Right lobe of liver (tissue), 4 donors: ENCODE measurements at regions not wholly inside any gene's neighbourhood (a gene's known extent, or its start where the extent isn't known, plus 50 kb on each side); places are given as distances from the start of the nearest gene placed in this dataset.

Experiments
- POLR2A ChIP-seq: fragments of 450-650 bp; IDR thresholded peaks from one replicate; pipeline ENCODE4 v1.6.1; 2017; ENCODE audit warnings: antibody characterized with exemption, mild to moderate bottlenecking
- TF ChIP-seq, protein P1 (sequence below), 4 donors: fragments of 200-600 bp in 3 of 4; fragments of 450-650 bp in 1 of 4; IDR thresholded peaks; one replicate each; pipeline versions ENCODE4 v1.5.1 to v1.8.0; 2016 to 2022; ENCODE audit warnings: antibody characterized with exemption in 4 of 4, mild to moderate bottlenecking in 2 of 4
- donor health status: DM: no; HTN: no; CAD: no.
- donor health status: DM: no; HTN: no; CAD: no.
- donor health status: DM: no; HTN: yes; CAD: no.

DNA sequence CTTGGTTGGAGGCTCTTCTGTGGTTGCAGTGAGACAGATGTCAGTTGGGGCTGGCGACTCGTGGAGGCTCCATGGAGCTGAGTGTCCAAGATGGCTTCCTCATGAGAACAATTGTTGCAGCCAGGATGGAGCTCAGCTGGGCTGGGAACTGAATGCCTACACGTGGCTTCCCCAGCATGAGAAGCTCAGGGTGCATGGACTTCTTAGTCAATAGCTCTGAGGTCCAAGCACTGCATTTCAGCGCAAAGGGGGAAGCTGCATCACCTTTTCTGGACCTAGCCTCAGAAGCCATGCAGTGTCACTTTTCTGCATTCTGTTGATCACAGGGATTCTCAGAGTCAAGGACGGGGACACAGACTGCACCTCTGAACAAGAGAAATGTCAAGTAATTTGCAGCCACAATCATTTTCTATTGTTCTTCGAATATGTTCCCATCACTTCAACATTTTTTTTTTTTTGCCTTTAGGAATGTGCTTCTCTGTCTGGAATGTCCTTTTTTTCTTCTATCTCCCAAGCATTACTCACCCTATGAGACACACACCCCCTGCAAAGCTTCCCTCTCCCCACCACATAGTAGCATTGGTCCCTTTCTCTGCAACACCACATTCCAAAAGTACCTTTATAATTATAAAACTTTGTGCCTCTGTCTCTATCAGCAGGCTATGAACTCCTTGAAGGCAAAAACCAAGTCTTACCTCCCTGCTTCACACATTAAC is 57.5 kb upstream of the STK32A start:
- TF ChIP-seq, protein P1, sequence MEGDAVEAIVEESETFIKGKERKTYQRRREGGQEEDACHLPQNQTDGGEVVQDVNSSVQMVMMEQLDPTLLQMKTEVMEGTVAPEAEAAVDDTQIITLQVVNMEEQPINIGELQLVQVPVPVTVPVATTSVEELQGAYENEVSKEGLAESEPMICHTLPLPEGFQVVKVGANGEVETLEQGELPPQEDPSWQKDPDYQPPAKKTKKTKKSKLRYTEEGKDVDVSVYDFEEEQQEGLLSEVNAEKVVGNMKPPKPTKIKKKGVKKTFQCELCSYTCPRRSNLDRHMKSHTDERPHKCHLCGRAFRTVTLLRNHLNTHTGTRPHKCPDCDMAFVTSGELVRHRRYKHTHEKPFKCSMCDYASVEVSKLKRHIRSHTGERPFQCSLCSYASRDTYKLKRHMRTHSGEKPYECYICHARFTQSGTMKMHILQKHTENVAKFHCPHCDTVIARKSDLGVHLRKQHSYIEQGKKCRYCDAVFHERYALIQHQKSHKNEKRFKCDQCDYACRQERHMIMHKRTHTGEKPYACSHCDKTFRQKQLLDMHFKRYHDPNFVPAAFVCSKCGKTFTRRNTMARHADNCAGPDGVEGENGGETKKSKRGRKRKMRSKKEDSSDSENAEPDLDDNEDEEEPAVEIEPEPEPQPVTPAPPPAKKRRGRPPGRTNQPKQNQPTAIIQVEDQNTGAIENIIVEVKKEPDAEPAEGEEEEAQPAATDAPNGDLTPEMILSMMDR (IDR thresholded peaks at IDR 0.05) = no peak
- no peak for TF ChIP-seq POLR2A
